ENCODE measurements at regions not wholly inside any gene's neighbourhood (a gene's known extent, or its start where the extent isn't known, plus 50 kb on each side); places are given as distances from the start of the nearest gene placed in this dataset.

GRCh38 chr2:147450661-147451510, 393.9 kb upstream of the ACVR2A start:
- Mint-ChIP-seq H3K4me3 (peak overlapping the region in 1 of 3 experiments; percentile 10), H3K27ac (peak overlapping the region; percentile 52 to 75 (median 71)), H3K27me3 (ENCODE audit: low read depth) (peaks cover 5% of the 10 kb centered on the region), H3K9me3 (peaks cover 1% of the 10 kb centered on the region), H3K36me3 (ENCODE audit: low read depth) (no peaks in the 10 kb centered on the region), H3K4me1 (peaks cover 53% of the 10 kb centered on the region)
- TF ChIP-seq, protein P1, sequence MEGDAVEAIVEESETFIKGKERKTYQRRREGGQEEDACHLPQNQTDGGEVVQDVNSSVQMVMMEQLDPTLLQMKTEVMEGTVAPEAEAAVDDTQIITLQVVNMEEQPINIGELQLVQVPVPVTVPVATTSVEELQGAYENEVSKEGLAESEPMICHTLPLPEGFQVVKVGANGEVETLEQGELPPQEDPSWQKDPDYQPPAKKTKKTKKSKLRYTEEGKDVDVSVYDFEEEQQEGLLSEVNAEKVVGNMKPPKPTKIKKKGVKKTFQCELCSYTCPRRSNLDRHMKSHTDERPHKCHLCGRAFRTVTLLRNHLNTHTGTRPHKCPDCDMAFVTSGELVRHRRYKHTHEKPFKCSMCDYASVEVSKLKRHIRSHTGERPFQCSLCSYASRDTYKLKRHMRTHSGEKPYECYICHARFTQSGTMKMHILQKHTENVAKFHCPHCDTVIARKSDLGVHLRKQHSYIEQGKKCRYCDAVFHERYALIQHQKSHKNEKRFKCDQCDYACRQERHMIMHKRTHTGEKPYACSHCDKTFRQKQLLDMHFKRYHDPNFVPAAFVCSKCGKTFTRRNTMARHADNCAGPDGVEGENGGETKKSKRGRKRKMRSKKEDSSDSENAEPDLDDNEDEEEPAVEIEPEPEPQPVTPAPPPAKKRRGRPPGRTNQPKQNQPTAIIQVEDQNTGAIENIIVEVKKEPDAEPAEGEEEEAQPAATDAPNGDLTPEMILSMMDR (IDR thresholded peaks at IDR 0.05; ENCODE audit: unreplicated experiment in 3 of 3) = no peak

- Mint-ChIP-seq H3K4me3 (peak overlapping the region in 1 of 3 experiments; percentile 22), H3K9me3 (peaks cover 6% of the 10 kb centered on the region), H3K27ac (peak overlapping the region; percentile 71 to 80 (median 75)), H3K27me3 (ENCODE audit: low read depth) (peaks cover 5% of the 10 kb centered on the region), H3K36me3 (ENCODE audit: low read depth) (no peaks in the 10 kb centered on the region), H3K4me1 (peaks cover 53% of the 10 kb centered on the region)
- TF ChIP-seq, protein P1 (IDR thresholded peaks at IDR 0.05; ENCODE audit: unreplicated experiment in 3 of 3) = no peak
Measured at GRCh38 chr2:147449323-147449991, 395.4 kb upstream of the ACVR2A start.

- H3K9me3 Mint-ChIP-seq = peaks cover 6% of the 10 kb centered on the region
- peak overlapping the region; percentile 39 to 59 (median 57) for H3K27ac Mint-ChIP-seq
- TF ChIP-seq, protein P1 (IDR thresholded peaks at IDR 0.05; ENCODE audit: unreplicated experiment in 3 of 3) = no peak
- no peaks in the 10 kb centered on the region for H3K36me3 Mint-ChIP-seq (ENCODE audit: low read depth)
- H3K27me3 Mint-ChIP-seq (ENCODE audit: low read depth) = no peaks in the 10 kb centered on the region
- H3K4me1 Mint-ChIP-seq = peaks cover 37% of the 10 kb centered on the region
- H3K4me3 Mint-ChIP-seq = no peak overlapping the region
Measured at GRCh38 chr2:147442816-147443215, 402.0 kb upstream of the ACVR2A start.

GRCh38 chr2:147441182-147441581, 403.6 kb upstream of the ACVR2A start:
- Mint-ChIP-seq H3K36me3 (ENCODE audit: low read depth) (no peaks in the 10 kb centered on the region), H3K9me3 (peaks cover 6% of the 10 kb centered on the region), H3K4me1 (peaks cover 32% of the 10 kb centered on the region), H3K27ac (peak overlapping the region; percentile 10 to 53 (median 18)), H3K27me3 (ENCODE audit: low read depth) (no peaks in the 10 kb centered on the region), H3K4me3 (no peak overlapping the region)
- TF ChIP-seq, protein P1 (IDR thresholded peaks at IDR 0.05; ENCODE audit: unreplicated experiment in 3 of 3) = no peak

DNA sequence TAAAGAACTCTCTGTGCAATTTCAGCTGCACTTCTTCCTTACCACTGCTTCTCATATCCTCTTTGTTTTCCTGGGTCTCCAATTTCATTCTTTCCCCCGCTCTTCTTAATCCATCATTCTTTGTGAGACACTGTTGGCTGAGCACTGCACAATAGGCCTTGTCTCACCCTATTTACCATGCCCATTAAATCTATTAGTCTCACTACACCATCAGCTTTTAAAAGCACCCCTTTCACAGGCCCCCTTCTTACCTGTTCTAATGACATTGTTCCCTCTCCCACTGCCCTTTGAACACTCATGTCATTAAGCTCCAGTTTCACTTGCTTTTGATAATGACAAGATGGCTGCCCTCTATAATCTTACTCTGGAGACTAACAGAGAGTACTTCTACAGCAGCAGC, 404.1 kb upstream of the ACVR2A start:
- H3K27ac Mint-ChIP-seq = peak overlapping the region; percentile 10 to 53 (median 18)
- TF ChIP-seq, protein P1 (IDR thresholded peaks at IDR 0.05; ENCODE audit: unreplicated experiment in 3 of 3) = no peak
- H3K27me3 Mint-ChIP-seq (ENCODE audit: low read depth) = no peaks in the 10 kb centered on the region

More for the DNA sequence above, 404.1 kb upstream of the ACVR2A start:
- Mint-ChIP-seq H3K9me3 (peaks cover 4% of the 10 kb centered on the region), H3K4me1 (peaks cover 32% of the 10 kb centered on the region), H3K4me3 (no peak overlapping the region), H3K36me3 (ENCODE audit: low read depth) (no peaks in the 10 kb centered on the region)
